ENCODE measurements at regions not wholly inside any gene's neighbourhood (a gene's known extent, or its start where the extent isn't known, plus 50 kb on each side); places are given as distances from the start of the nearest gene placed in this dataset.

GRCh38 chr3:79887213-79887612 is 119.4 kb upstream of the ROBO1 start:
- Histone ChIP-seq H3K79me2 (ENCODE audit: low read length) (no peaks in the 10 kb centered on the region), H3K4me2 (ENCODE audit: low read depth, low read length, poor library complexity, severe bottlenecking) (no peak overlapping the region), H3K9me2 (replicated peaks; ENCODE audit: insufficient read depth, low read length) (no peaks in the 10 kb centered on the region), H3K27ac (ENCODE audit: low read length) (no peak overlapping the region), H3K9me3 (ENCODE audit: low read length) (no peaks in the 10 kb centered on the region), H3K36me3 (ENCODE audit: insufficient read depth, low read length) (no peaks in the 10 kb centered on the region), H2AFZ (ENCODE audit: low read length) (no peak overlapping the region), H3K9ac (ENCODE audit: low read length) (no peak overlapping the region), H3K27me3 (ENCODE audit: low read length) (no peaks in the 10 kb centered on the region), H3K4me1 (ENCODE audit: low read length) (no peaks in the 10 kb centered on the region), H3K4me3 (ENCODE audit: low read length) (no peak overlapping the region), H4K20me1 (ENCODE audit: insufficient read depth, low read depth, low read length) (no peaks in the 10 kb centered on the region)
- no peak for DNase-seq

- Histone ChIP-seq H3K27ac (ENCODE audit: low read length) (no peak overlapping the region), H3K79me2 (ENCODE audit: low read length) (no peaks in the 10 kb centered on the region), H3K36me3 (ENCODE audit: insufficient read depth, low read length) (no peaks in the 10 kb centered on the region), H3K9me3 (ENCODE audit: low read length) (no peaks in the 10 kb centered on the region), H2AFZ (ENCODE audit: low read length) (no peak overlapping the region), H3K4me2 (ENCODE audit: low read depth, low read length, poor library complexity, severe bottlenecking) (no peak overlapping the region), H3K9me2 (replicated peaks; ENCODE audit: insufficient read depth, low read length) (no peaks in the 10 kb centered on the region), H3K27me3 (ENCODE audit: low read length) (no peaks in the 10 kb centered on the region), H3K9ac (ENCODE audit: low read length) (no peak overlapping the region), H3K4me1 (ENCODE audit: low read length) (no peaks in the 10 kb centered on the region), H4K20me1 (ENCODE audit: insufficient read depth, low read depth, low read length) (no peaks in the 10 kb centered on the region), H3K4me3 (ENCODE audit: low read length) (no peak overlapping the region)
- no peak for DNase-seq
Measured at GRCh38 chr3:79886204-79886603, 118.4 kb upstream of the ROBO1 start.

GRCh38 chr3:79885407-79885806 is 117.6 kb upstream of the ROBO1 start:
- no peak overlapping the region for H3K4me2 ChIP-seq (ENCODE audit: low read depth, low read length, poor library complexity, severe bottlenecking)
- no peaks in the 10 kb centered on the region for H3K36me3 ChIP-seq (ENCODE audit: insufficient read depth, low read length)
- no peaks in the 10 kb centered on the region for H4K20me1 ChIP-seq (ENCODE audit: insufficient read depth, low read depth, low read length)
- no peaks in the 10 kb centered on the region for H3K9me2 ChIP-seq (replicated peaks; ENCODE audit: insufficient read depth, low read length)
- no peak overlapping the region for H3K27ac ChIP-seq (ENCODE audit: low read length)
- no peaks in the 10 kb centered on the region for H3K27me3 ChIP-seq (ENCODE audit: low read length)
- no peak overlapping the region for H2AFZ ChIP-seq (ENCODE audit: low read length)
- no peaks in the 10 kb centered on the region for H3K79me2 ChIP-seq (ENCODE audit: low read length)
- H3K9ac ChIP-seq (ENCODE audit: low read length), result no peak overlapping the region
- H3K4me3 ChIP-seq (ENCODE audit: low read length), result no peak overlapping the region
- no peaks in the 10 kb centered on the region for H3K4me1 ChIP-seq (ENCODE audit: low read length)
- H3K9me3 ChIP-seq (ENCODE audit: low read length), result no peaks in the 10 kb centered on the region
- no peak for DNase-seq

DNA sequence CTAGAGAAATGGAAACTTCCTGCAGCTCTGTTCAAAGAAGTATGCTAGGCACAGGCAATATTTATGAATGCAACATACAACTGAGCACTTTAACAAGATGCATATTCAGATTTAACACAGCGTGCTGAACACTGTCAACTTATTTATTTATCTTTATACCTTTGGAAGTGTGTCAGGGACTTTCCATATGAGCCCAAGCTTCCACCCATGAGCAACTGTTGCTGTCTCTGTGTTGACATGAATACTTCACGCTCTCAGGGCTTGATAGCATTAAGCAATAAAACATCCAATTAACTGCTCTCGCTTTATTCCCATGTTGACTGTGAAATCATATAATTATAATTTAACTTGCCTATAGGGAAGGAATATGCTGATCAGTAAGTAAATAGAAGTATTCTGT is 116.6 kb upstream of the ROBO1 start:
- Histone ChIP-seq H3K36me3 (ENCODE audit: insufficient read depth, low read length) (no peaks in the 10 kb centered on the region), H3K4me3 (ENCODE audit: low read length) (no peak overlapping the region), H3K9ac (ENCODE audit: low read length) (no peak overlapping the region), H3K4me1 (ENCODE audit: low read length) (no peaks in the 10 kb centered on the region), H3K27ac (ENCODE audit: low read length) (no peak overlapping the region), H3K27me3 (ENCODE audit: low read length) (no peaks in the 10 kb centered on the region), H4K20me1 (ENCODE audit: insufficient read depth, low read depth, low read length) (no peaks in the 10 kb centered on the region), H3K79me2 (ENCODE audit: low read length) (no peaks in the 10 kb centered on the region), H3K4me2 (ENCODE audit: low read depth, low read length, poor library complexity, severe bottlenecking) (no peak overlapping the region), H3K9me2 (replicated peaks; ENCODE audit: insufficient read depth, low read length) (no peaks in the 10 kb centered on the region), H2AFZ (ENCODE audit: low read length) (no peak overlapping the region), H3K9me3 (ENCODE audit: low read length) (no peaks in the 10 kb centered on the region)
- no peak for DNase-seq

DNA sequence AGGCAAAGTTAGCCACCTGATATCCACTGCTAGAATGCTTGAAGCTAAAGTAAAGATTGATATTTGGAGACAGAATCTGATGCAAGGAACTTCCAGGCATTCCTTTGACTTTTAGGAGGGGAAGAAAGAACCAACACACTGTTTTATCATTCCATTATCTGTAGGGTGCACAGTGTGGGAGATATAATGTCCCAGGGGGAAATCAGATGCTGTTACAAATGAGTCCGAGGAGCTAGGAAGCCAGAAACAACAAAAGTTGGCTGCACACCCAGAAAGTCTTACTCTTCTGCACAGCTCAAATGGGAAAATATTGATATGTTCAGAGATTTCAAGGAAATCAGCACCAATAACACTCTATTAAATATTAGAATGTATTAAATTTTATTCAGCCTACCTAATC is 113.6 kb upstream of the ROBO1 start:
- Histone ChIP-seq H3K9me2 (replicated peaks; ENCODE audit: insufficient read depth, low read length) (no peaks in the 10 kb centered on the region), H3K4me3 (ENCODE audit: low read length) (no peak overlapping the region), H3K9ac (ENCODE audit: low read length) (no peak overlapping the region), H3K27me3 (ENCODE audit: low read length) (0 out of 2 replicates have a peak, but pooled peaks cover 2% of the 10 kb centered on the region), H3K79me2 (ENCODE audit: low read length) (no peaks in the 10 kb centered on the region), H3K27ac (ENCODE audit: low read length) (no peak overlapping the region), H3K36me3 (ENCODE audit: insufficient read depth, low read length) (no peaks in the 10 kb centered on the region), H2AFZ (ENCODE audit: low read length) (no peak overlapping the region), H4K20me1 (ENCODE audit: insufficient read depth, low read depth, low read length) (no peaks in the 10 kb centered on the region), H3K4me1 (ENCODE audit: low read length) (no peaks in the 10 kb centered on the region), H3K9me3 (ENCODE audit: low read length) (no peaks in the 10 kb centered on the region), H3K4me2 (ENCODE audit: low read depth, low read length, poor library complexity, severe bottlenecking) (no peak overlapping the region)
- no peak for DNase-seq

GRCh38 chr3:79878708-79879107 is 110.9 kb upstream of the ROBO1 start:
- H3K9ac ChIP-seq (ENCODE audit: low read length), result no peak overlapping the region
- H3K79me2 ChIP-seq (ENCODE audit: low read length), result no peaks in the 10 kb centered on the region
- no peaks in the 10 kb centered on the region for H3K9me3 ChIP-seq (ENCODE audit: low read length)
- no peaks in the 10 kb centered on the region for H3K4me1 ChIP-seq (ENCODE audit: low read length)
- no peak overlapping the region for H3K4me3 ChIP-seq (ENCODE audit: low read length)
- H3K9me2 ChIP-seq (replicated peaks; ENCODE audit: insufficient read depth, low read length), result no peaks in the 10 kb centered on the region
- no peaks in the 10 kb centered on the region for H3K36me3 ChIP-seq (ENCODE audit: insufficient read depth, low read length)
- no peaks in the 10 kb centered on the region for H4K20me1 ChIP-seq (ENCODE audit: insufficient read depth, low read depth, low read length)
- H2AFZ ChIP-seq (ENCODE audit: low read length), result no peak overlapping the region
- 0 out of 2 replicates have a peak, but pooled peaks cover 2% of the 10 kb centered on the region for H3K27me3 ChIP-seq (ENCODE audit: low read length)
- no peak for DNase-seq
- no peak overlapping the region for H3K4me2 ChIP-seq (ENCODE audit: low read depth, low read length, poor library complexity, severe bottlenecking)
- no peak overlapping the region for H3K27ac ChIP-seq (ENCODE audit: low read length)

- no peaks in the 10 kb centered on the region for H3K79me2 ChIP-seq (ENCODE audit: low read length)
- H4K20me1 ChIP-seq (ENCODE audit: insufficient read depth, low read depth, low read length), result no peaks in the 10 kb centered on the region
- DNase-seq, result no peak
- no peaks in the 10 kb centered on the region for H3K9me3 ChIP-seq (ENCODE audit: low read length)
- H2AFZ ChIP-seq (ENCODE audit: low read length), result no peak overlapping the region
- H3K4me3 ChIP-seq (ENCODE audit: low read length), result no peak overlapping the region
- H3K4me2 ChIP-seq (ENCODE audit: low read depth, low read length, poor library complexity, severe bottlenecking), result no peak overlapping the region
- no peak overlapping the region for H3K27ac ChIP-seq (ENCODE audit: low read length)
- H3K27me3 ChIP-seq (ENCODE audit: low read length), result 0 out of 2 replicates have a peak, but pooled peaks cover 2% of the 10 kb centered on the region
- no peaks in the 10 kb centered on the region for H3K4me1 ChIP-seq (ENCODE audit: low read length)
- no peak overlapping the region for H3K9ac ChIP-seq (ENCODE audit: low read length)
- no peaks in the 10 kb centered on the region for H3K9me2 ChIP-seq (replicated peaks; ENCODE audit: insufficient read depth, low read length)
- no peaks in the 10 kb centered on the region for H3K36me3 ChIP-seq (ENCODE audit: insufficient read depth, low read length)
Measured at GRCh38 chr3:79874646-79875045, 106.8 kb upstream of the ROBO1 start.

GRCh38 chr3:79872483-79872882 is 104.7 kb upstream of the ROBO1 start:
- no peak for DNase-seq
- Histone ChIP-seq H3K27me3 (ENCODE audit: low read length) (0 out of 2 replicates have a peak, but pooled peaks cover 2% of the 10 kb centered on the region), H2AFZ (ENCODE audit: low read length) (no peak overlapping the region), H3K4me3 (ENCODE audit: low read length) (no peak overlapping the region), H3K9me2 (replicated peaks; ENCODE audit: insufficient read depth, low read length) (no peaks in the 10 kb centered on the region), H3K9me3 (ENCODE audit: low read length) (no peaks in the 10 kb centered on the region), H3K79me2 (ENCODE audit: low read length) (no peaks in the 10 kb centered on the region), H3K36me3 (ENCODE audit: insufficient read depth, low read length) (no peaks in the 10 kb centered on the region), H3K4me2 (ENCODE audit: low read depth, low read length, poor library complexity, severe bottlenecking) (no peak overlapping the region), H4K20me1 (ENCODE audit: insufficient read depth, low read depth, low read length) (no peaks in the 10 kb centered on the region), H3K4me1 (ENCODE audit: low read length) (no peaks in the 10 kb centered on the region), H3K27ac (ENCODE audit: low read length) (no peak overlapping the region), H3K9ac (ENCODE audit: low read length) (no peak overlapping the region)

GRCh38 chr3:79871656-79872055 is 103.9 kb upstream of the ROBO1 start:
- H3K27ac ChIP-seq (ENCODE audit: low read length), result no peak overlapping the region

More at GRCh38 chr3:79871656-79872055, 103.9 kb upstream of the ROBO1 start:
- Histone ChIP-seq H3K9ac (ENCODE audit: low read length) (no peak overlapping the region), H3K4me2 (ENCODE audit: low read depth, low read length, poor library complexity, severe bottlenecking) (no peak overlapping the region), H2AFZ (ENCODE audit: low read length) (no peak overlapping the region), H3K79me2 (ENCODE audit: low read length) (no peaks in the 10 kb centered on the region), H3K9me2 (replicated peaks; ENCODE audit: insufficient read depth, low read length) (no peaks in the 10 kb centered on the region), H3K36me3 (ENCODE audit: insufficient read depth, low read length) (no peaks in the 10 kb centered on the region), H3K9me3 (ENCODE audit: low read length) (no peaks in the 10 kb centered on the region), H4K20me1 (ENCODE audit: insufficient read depth, low read depth, low read length) (no peaks in the 10 kb centered on the region), H3K4me3 (ENCODE audit: low read length) (no peak overlapping the region), H3K27me3 (ENCODE audit: low read length) (no peaks in the 10 kb centered on the region), H3K4me1 (ENCODE audit: low read length) (no peaks in the 10 kb centered on the region)
- no peak for DNase-seq
